ENCODE measurements at regions not wholly inside any gene's neighbourhood (a gene's known extent, or its start where the extent isn't known, plus 50 kb on each side); places are given as distances from the start of the nearest gene placed in this dataset.
"Not testable (repeated sequence)": the region's sequence is repeated elsewhere in the genome, so short reads cannot be mapped to it uniquely, and the experiment has no call there.

DNA sequence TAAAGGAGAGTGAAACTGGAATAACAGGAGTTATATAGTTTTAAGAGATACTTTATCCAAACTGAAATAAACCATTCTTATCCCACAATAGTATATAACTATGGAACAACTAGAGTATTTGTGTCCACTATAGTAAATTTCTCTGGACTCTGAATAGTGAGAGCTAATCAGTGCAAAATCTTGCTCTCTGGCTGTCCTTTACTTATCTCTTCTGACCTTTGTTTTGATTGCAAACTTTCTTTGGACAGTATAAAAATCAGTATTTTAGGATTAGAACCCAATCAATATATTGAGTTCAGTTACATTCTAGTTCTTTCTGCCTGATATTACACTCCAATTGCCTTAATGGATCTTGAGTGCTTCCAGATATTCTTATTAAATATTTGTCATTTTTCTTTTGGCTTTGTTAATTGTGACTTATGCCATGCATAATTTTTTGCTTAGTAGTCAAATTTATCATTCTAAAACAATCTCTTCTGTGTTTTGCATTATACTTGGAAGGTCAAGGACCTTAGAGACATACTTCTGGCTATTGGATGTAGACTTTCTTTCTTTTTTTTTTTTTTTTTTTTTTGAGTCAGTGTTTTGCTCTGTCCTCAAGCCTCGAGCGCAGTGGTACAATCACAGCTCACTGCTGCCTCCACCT is 89.9 kb upstream of the AMN1 start:
- DNase-seq, result no peak

DNA sequence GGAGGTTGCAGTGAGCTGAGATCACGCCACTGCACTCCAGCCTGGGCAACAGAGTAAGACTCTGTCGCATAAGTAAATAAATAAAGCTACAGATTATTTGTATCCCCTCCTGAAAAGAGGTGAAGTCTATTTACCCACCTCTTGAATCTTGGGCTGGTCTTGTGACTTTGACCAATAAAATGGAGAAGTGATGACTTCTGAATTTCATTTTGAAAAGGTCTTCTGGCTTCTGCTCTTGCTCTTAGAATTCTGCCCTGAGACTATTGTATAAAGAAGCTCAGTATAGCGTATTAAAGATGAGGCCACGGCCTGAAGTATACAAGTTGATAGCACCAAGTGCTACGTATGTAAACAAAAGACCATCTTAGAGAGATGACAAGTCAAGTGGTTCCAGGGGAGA is 88.3 kb upstream of the AMN1 start:
- no peak for DNase-seq

DNA sequence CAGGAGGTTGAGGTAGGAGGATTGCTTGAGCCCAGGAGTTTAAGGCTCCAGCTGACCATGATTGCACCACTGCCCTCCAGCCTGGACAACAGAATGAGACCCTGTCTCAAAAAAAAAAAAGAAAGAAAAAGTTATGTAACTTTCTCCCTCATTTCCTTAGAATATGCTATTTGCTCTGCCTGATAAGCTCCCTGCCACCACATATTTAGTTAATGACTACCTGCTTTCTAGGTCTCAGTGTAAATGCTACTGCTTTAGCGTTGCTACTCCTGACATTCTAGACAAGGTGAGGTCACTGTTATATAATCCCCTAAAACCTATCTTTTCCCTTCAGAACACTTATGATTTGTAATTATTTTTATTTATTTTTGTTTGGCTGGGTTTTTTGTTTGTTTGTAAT is 86.3 kb upstream of the AMN1 start:
- no peak for DNase-seq

DNA sequence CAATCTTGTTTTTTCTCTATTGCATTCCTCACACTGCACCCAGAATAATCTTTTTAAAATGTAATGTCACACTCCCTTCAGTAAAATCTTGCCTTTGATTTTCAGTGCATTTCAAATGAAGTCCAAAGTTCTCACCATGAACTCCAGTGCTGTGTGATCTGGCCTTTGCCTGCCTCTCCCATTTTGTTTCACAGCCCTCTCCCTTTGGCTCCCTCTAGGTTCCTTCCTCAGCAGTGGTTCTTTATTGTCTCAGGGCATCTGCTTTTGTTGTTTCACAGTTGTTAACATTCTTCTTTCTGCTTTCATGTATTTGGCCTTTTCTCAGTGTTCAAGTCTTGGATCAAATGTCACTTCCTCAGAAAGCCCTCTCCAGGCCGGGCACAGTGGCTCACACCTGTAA is 84.5 kb upstream of the AMN1 start:
- no peak for DNase-seq

DNA sequence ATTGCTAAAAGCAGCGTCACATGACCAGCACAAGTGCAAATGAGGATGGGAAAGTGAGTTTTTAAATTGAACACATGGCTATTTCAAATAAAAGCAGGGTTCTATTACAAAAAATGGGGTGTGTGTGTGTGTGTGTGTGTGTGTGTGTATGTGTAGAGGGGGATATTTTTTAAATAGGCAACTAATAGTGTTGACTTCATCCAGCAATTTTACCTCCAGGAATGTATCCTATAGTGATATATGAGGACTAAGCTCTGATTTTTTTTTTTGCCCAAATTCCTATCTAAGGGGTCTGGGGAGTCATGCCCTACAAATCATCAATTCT is 78.9 kb upstream of the AMN1 start:
- no peak for DNase-seq

DNA sequence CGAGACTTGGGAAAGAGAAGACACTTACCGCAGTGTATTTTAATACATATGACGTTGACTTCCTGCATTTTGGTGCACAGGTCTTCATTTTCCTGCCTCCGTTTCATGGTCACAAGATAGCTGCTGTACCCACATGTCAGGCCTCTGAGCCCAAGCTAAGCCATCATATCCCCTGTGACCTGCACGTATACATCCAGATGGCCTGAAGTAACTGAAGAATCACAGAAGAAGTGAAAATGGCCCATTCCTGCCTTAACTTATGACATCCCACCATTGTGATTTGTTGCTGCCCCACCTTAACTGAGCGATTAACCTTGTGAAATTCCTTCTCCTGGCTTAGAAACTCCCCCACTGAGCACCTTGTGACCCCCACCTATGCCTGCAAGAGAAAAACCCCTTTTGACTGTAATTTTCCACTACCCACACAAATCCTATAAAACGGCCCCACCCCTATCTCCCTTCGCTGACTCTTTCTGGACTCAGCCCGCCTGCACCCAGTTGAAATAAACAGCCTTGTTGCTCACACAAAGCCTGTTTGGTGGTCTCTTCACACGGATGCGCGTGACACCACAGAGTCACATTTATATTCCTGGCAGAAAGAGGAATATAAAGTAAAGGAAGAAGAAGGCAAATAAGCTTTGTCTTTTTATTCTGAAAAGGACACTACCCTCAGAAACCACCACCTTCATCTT is 78.4 kb upstream of the AMN1 start:
- peak; percentile 23 for DNase-seq

DNA sequence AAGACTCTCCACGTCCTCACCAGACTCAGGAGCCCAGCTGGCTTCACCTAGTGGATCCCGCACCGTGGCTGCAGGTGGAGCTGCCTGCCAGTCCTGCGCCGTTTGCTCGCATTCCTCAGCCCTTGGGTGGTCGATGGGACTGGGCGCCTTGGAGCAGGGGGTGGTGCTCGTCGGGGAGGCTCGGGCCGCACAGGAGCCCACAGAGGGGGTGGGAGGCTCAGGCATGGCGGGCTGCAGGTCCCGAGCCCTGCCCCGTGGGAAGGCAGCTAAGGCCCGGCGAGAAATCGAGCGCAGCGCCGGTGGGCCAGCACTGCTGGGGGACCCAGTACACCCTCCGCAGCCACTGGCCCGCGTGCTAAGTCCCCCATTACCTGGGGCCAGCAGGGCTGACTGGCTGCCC is 76.9 kb upstream of the AMN1 start:
- not testable (repeated sequence) for DNase-seq

DNA sequence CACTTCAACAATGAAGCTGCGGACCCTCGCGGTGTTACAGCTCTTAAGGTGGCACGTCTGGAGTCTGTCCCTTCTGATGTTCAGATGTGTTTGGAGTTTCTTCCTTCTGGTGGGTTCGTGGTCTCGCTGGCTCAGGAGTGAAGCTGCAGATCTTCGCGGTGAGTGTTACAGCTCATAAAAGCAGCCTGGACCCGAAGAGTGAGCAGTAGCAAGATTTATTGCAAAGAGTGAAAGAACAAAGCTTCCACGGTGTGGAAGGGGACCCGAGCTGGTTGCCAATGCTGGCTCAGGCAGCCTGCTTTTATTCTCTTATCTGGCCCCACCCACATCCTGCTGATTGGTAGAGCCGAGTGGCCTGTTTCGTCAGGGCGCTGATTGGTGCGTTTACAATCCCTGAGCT is 75.9 kb upstream of the AMN1 start:
- peak; percentile 12 for DNase-seq

DNA sequence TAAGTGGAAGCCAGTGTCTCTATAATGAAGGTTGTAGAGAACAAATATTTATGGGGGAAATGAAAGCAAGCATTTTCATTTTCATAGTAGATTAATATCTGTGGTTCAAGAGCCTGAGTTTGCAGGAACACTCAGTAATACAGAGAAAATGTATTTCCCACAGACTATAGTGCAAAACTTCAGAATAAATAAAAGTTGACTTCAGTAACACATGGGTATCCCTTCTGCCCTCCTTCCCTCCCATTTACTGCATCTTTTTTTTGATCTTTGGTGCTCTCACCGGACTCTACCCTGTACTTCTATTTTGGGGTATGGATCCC is 75.3 kb upstream of the AMN1 start:
- DNase-seq, result no peak

DNA sequence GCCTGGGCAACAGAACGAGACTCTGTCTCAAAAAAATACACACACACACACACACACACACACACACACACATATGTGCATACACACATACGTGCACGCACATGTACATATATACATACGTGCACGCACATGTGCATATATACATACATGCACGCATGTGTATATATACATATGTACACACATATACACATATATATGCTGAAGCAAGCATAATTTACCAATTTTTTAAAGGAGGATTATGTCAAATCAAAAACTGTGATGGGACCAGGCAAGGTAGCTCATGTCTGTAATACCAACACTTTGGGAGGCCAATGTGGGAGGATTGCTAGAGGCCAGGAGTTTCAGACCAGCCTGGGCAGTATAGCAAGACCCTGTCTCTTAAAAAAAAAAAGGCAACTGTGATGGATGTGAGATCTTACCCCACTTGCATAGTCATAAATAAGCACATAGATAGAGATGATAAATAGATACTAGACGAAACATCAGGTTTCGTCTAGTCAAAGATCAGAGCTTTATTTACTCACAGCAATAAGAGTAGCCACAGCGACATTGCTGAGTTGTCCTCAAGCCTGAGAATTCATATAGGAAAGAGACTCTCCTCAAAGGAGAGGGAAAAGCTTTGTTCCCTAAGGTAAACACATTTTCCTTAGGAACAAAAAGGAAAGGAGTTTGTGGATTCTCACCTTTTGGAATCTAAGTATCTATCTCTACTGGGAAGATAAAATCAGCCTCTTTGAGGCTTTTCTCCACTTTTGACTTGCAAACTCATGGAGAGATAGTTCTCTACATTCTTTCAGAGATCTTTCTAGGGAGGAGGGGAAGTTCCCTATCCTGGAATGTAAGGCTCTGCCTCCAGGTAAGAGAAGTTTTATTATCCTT is 74.7 kb upstream of the AMN1 start:
- no peak for DNase-seq

DNA sequence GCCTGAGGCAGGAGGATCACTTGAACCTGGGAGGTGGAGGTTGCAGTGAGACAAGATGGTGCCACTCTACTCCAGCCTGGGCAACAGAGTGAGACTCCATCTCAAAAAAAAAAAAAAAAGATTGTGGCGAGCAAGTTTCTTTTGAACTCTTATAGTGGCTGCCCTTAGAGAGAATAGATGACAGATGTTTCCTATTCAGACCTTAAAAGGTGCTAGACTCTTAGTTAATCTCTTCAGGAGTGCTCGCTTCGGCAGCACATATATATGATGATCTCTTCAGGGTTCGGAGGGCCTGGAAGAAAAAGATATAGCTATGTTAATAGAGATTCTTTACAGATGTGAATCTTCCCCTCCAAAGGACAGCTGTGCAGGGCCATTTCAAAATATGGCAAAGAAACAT is 73.1 kb upstream of the AMN1 start:
- DNase-seq, result peak; percentile 11

DNA sequence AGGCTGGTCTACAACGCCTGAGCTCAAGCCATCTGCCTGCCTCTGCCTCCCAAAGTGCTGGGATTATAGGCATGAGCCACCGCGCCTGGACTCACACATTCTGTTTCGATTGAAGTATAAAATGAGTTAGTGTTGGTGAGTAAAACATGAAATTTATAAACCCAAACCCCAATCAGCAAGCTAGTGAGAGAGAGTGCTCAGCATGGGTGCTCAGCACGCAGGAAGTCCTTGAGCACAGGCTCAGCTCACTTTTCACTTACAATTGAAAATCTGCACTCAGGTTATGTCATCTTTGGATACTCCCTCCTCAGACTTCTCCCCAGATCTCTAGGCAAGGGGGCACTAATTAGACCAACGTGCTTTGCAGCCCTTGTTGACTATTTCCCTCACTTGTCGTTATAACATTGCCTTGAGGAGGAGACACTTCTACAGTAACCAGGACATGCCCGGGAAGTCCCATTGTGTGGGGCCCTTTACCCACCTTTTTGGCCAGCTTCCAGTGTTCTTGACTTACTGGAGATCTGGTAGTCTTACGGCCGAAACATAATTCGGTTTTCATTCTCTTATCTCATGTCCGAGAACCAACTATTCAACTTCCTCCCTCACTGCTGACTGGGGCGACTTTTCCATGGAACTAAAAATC is 68.5 kb upstream of the AMN1 start:
- DNase-seq, result peak; percentile 43

DNA sequence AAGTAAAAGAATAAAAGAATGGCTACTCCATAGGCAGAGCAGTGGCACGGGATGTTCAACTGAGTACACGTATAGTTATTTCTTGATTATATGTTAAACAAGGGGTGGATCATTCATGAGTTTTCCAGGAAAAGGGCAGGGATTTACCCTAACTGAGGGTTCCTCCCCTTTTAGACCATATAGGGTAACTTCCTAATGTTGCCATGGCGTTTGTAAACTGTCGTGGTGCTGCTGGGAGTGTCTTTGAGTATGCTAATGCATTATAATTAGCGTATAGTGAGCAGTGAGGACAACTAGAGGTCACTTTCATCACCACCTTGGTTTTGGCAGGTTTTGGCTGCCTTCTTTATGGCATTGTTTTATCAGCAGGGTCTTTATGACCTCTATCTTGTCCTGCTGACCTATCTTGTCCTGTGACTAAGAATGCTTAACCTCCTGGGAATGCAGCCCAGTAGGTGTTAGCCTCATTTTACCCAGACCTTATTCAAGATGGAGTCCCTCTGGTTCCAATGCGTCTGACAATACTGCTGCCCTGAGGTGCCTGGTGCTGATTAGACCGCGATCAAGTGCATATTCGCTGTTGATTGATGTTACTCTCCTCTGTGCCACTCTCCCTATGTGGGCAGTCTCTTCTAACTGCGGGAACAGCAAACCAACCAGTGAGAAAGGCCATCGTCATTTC is 67.6 kb upstream of the AMN1 start:
- no peak for DNase-seq

DNA sequence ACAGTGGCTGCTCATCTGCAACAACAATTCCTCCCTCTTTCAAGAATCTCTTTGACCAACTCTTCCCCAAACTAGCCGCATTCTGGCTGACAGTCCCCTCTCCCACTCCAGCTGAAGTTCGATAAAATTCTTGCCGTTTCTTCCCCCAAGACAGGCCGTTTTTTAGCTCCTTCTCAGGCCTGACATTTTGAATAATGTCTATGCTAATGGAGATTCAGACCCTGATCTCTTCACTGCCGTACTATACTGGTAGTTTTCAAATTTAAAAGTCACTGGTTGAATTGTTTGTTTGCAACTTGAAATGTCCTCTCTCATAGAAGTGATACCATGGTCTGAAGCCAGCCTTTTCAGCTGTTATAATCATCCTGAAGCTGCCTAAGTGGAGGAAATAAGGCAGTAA is 65.9 kb upstream of the AMN1 start:
- no peak for DNase-seq

DNA sequence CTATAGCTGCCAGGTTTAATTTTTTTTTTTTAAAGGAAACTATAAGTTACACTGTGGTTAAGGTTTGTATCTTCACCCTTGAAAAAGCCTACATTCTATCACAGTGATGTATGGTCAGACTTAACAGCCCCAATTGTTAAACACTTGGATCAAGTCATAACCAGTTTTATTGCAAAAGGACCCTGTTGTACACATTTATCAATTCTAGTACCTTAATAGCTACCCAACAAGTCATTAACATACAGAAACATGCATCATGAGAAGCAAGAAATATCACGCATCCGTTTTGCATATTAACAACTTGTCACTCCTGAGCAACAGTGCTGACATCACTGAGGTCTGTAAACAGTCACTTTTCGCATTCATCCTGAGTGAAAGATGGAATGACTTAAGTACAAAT is 62.4 kb upstream of the AMN1 start:
- DNase-seq, result not testable (repeated sequence)

DNA sequence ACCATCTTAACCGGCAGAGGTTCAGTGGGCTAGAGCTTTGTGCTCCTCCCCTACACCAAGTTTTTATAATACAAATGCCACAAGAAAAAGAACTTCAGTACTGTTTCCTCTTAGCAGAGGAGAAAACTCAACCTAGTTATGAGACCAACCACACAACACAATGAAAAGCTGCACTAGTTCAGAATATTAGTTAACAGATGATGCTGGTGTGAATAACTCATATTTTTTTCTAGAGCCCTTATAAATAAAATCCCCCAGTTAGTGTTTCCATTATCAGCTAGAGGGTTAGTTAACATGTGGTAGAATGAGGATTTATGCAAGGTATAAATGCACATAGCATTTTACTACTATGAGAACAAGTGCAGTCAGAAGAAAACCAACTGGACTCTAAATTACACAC is 61.9 kb upstream of the AMN1 start:
- DNase-seq, result no peak

DNA sequence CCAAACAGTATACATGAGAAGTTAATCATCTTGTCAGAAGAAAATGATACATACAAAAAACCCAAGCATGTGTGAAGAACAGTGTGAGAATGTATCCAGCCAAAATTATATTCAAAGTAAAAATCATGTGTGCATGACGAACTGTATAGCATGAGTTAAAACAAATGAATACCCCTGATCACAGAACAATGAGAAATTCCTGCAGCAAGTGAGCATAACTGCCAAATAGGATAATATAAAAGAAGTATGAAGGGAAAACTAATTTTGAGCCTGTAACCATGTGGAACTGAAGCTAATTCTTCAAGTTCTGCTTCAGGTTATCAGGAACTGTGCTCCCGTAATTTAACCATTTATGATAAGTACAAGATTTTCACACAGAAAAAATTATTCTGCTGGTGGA is 56.5 kb upstream of the AMN1 start:
- no peak for DNase-seq

DNA sequence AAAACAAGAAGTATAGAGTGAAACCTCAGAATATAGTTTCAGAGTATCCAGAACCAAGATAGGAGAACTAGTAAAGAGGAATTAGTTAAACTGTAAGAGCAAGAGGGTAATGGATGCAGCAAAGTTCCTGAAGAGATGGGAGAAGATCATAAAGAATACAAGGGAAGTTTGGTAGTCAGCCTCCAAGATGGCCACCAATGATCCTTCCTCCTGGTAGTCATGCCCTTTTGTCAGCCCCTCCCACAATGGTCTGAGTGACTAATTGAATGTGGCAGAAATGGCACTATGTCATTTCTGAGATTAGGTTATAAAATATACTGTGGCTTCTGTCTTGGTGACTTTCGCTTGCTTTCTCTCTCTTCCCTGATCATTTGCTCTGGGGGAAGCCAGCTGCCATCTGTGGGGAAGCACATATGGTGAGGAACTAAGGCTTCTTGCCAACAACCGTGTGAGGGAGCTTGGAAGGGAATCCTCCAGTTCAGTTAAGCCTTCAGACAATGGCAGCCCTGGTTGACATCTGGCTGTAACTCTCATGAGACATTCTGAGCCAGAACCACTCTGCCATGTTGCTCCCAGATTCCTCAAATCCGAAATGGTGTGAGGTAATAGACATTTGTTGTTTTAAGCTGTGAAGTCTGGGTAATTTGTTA is 55.3 kb upstream of the AMN1 start:
- no peak for DNase-seq

DNA sequence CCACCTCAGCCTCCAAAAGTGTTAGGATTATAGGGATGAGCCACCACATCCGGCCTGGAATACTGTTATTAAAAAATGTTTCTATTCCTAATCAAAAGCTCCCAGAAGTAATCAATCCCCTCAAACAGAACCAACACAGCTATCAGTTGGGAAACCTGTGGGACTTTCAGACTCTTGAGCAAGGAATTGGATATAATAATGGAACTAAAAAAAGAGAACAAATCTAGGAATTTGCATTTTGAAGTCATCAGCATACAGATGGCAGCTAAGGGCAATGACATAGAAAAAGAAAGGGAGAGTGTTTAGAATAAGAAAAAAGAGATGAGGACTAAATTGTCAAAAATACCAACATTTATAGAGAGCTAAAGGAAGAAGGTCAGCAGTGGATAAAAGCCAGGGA is 54.7 kb upstream of the AMN1 start:
- DNase-seq, result no peak

DNA sequence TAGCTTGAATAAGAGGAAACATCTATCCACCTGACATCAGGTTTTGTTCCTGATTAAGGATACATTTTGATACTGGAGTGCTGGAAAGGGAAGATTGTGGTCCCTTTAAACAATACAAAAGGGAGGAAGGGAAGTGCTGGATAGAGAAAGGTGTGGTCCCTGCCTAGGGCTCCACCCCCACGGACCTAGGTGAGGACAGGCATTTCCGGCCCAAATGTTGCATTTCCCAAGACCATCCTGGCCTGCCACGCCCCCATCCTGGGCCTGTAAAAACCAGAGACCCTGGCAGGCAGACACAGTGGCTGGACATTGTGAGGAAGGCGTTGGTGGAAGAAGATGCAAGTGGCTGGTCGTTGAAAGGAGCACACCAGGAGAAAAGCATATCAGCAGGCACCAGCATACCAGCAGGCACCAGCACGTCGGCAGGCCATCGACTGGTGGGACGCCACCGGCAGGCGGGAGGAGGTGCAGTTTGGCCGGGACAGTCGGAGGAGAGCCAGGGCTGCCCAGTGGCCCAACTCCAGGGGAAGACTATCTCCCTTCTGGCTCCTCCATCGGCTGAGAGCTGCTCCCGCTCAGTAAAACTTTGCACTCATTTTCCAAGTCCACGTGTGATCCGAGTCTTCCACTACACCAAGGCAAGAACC is 53.2 kb upstream of the AMN1 start:
- no peak for DNase-seq

DNA sequence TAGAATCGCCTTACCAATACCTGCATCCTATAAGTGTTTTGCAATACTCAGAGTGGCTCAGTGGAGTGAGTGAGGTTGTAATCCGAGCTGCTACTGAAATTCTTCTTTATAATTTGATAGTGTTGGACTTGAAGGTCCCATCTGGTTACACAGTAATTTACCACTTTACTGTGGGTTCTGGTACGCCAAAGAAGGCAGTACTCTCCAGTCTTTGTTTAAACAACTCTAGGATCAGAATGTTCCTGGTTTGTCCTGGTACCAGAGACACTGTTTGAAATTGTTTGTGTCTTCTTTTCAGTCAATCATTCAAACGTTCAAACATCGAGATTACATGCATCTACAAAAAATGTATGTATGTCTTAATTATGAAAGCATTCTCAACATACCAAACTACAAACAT is 51.3 kb upstream of the AMN1 start:
- no peak for DNase-seq

DNA sequence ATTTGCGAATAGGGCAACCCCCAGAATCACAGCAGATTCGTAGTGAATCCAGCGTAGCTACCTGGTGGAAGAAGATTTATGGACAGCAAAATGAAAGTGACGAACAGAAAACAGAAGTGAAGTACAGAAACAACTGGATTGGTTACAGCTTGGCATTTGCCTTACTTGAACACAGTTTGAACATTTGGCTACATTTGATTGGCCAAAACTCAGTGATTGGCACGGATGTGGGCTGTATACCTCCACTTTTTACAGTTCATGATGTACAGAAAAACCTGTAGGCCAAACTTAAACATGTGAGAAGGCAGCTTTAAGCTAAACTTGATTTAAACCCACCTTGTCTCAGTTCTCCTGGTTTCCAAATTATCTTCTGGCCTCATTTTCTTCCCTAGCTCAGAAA is 49.9 kb upstream of the AMN1 start:
- DNase-seq, result no peak
